Neural cell (in vitro differentiated cells): ENCODE measurements at regions not wholly inside any gene's neighbourhood (a gene's known extent, or its start where the extent isn't known, plus 50 kb on each side); places are given as distances from the start of the nearest gene placed in this dataset.

Experiments used
- H2AFZ ChIP-seq: fragments of 200-600, 300-800 bp; sonication (generic), shearing (Covaris generic); 2 replicates; pipeline ENCODE4 v1.6.0; 2014; ENCODE audit warnings: low read depth, mild to moderate bottlenecking, antibody characterized with exemption, low read length, moderate library complexity
- H3F3A ChIP-seq: fragments of 200-600 bp; shearing (Covaris generic); 2 replicates; pipeline ENCODE4 v1.6.1; 2016; ENCODE audit warnings: mild to moderate bottlenecking, moderate library complexity, mixed read lengths, antibody characterized with exemption, low read length; ENCODE audit not compliant: insufficient read depth, poor library complexity, severe bottlenecking
- H3K27ac ChIP-seq: fragments of 200-600, 300-800 bp; sonication (generic), shearing (Covaris generic); 2 replicates; pipeline ENCODE4 v1.5.1; 2014; ENCODE audit warnings: mild to moderate bottlenecking, low read length, moderate library complexity
- H3K27me3 ChIP-seq: fragments of 300-800, 200-600 bp; sonication (generic), shearing (Covaris generic); 2 replicates; pipeline ENCODE4 v1.6.0; 2014; ENCODE audit warnings: mild to moderate bottlenecking, low read depth, low read length, moderate library complexity; ENCODE audit not compliant: insufficient read depth
- H3K36me3 ChIP-seq: fragments of 300-800, 200-600 bp; sonication (generic), shearing (Covaris generic); 2 replicates; pipeline ENCODE4 v1.5.1; 2014; ENCODE audit warnings: mild to moderate bottlenecking, antibody characterized with exemption, low read length, moderate library complexity; ENCODE audit not compliant: insufficient read depth
- H3K4me2 ChIP-seq: fragments of 300-800, 200-600 bp; sonication (generic), shearing (Covaris generic); 2 replicates; pipeline ENCODE4 v1.6.0; 2014; ENCODE audit warnings: mild to moderate bottlenecking, low read length
- H3K4me3 ChIP-seq: fragments of 300-800, 200-600 bp; sonication (generic), shearing (Covaris generic); 2 replicates; pipeline ENCODE4 v1.5.1; 2014; ENCODE audit warnings: mild to moderate bottlenecking, low read length, moderate library complexity
- H3K79me2 ChIP-seq: fragments of 200-600 bp; shearing (Covaris generic); replicated peaks from 2 replicates; pipeline ENCODE4 v1.6.0; 2014; ENCODE audit warnings: mild to moderate bottlenecking, low read length, moderate library complexity; ENCODE audit not compliant: insufficient read depth
- H3K9ac ChIP-seq: fragments of 300-800, 200-600 bp; sonication (generic), shearing (Covaris generic); 2 replicates; pipeline ENCODE4 v1.6.1; 2016; ENCODE audit warnings: mild to moderate bottlenecking, low read length, mixed read lengths
- H3K9me2 ChIP-seq: fragments of 200-600 bp; shearing (Covaris generic); 2 replicates; pipeline ENCODE4 v1.6.1; 2016; ENCODE audit warnings: mild to moderate bottlenecking, low read length, mixed read lengths; ENCODE audit not compliant: insufficient read depth
- H3K9me3 ChIP-seq: fragments of 200-600, 300-800 bp; sonication (generic), shearing (Covaris generic); 2 replicates; pipeline ENCODE4 v1.6.1; 2016; ENCODE audit warnings: mild to moderate bottlenecking, mixed run types, low read length, moderate library complexity, mixed read lengths
- H4K20me1 ChIP-seq: fragments of 200-600 bp; shearing (Covaris generic); 2 replicates; pipeline ENCODE4 v1.6.1; 2016; ENCODE audit warnings: mild to moderate bottlenecking, mixed run types; ENCODE audit not compliant: insufficient read depth
- CTCF ChIP-seq: fragments of 450-650 bp; IDR thresholded peaks from 2 replicates; pipeline ENCODE4 v1.5.1; 2014; ENCODE audit warnings: antibody characterized with exemption, mild to moderate bottlenecking, moderate library complexity; ENCODE audit not compliant: poor library complexity, severe bottlenecking
- EP300 ChIP-seq: fragments of 450-650 bp; conservative IDR thresholded peaks from 2 replicates; pipeline ENCODE4 v1.6.1; 2014; ENCODE audit warnings: antibody characterized with exemption, mild to moderate bottlenecking, moderate library complexity; ENCODE audit not compliant: poor library complexity, severe bottlenecking
- EZH2 ChIP-seq: fragments of 200-600, 300-800 bp; shearing (Covaris generic), sonication (generic); IDR thresholded peaks from 2 replicates; pipeline ENCODE4 v1.6.1; 2014; ENCODE audit warnings: antibody characterized with exemption, low read length, borderline replicate concordance, mild to moderate bottlenecking; ENCODE audit not compliant: insufficient read depth, poor library complexity, severe bottlenecking
- MXI1 ChIP-seq: fragments of 450-650 bp; conservative IDR thresholded peaks from 2 replicates; pipeline ENCODE4 v1.6.1; 2014; ENCODE audit warnings: antibody characterized with exemption, mild to moderate bottlenecking; ENCODE audit not compliant: poor library complexity, severe bottlenecking
- POLR2AphosphoS5 ChIP-seq: IDR thresholded peaks from 2 replicates; pipeline ENCODE4 v1.6.1; 2012
- RAD21 ChIP-seq: fragments of 450-650 bp; conservative IDR thresholded peaks from 2 replicates; pipeline ENCODE4 v1.6.1; 2014; ENCODE audit warnings: antibody characterized with exemption, mild to moderate bottlenecking, moderate library complexity
- REST ChIP-seq: IDR thresholded peaks from 2 replicates; pipeline ENCODE4 v1.6.1; 2012; ENCODE audit warnings: borderline replicate concordance
- SMC3 ChIP-seq: fragments of 450-650 bp; conservative IDR thresholded peaks from 2 replicates; pipeline ENCODE4 v1.6.1; 2014; ENCODE audit warnings: antibody characterized with exemption, mild to moderate bottlenecking, moderate library complexity; ENCODE audit not compliant: poor library complexity
- TAF1 ChIP-seq: IDR thresholded peaks from 2 replicates; pipeline ENCODE4 v1.6.1; 2012; ENCODE audit warnings: low read depth

GRCh38 chr7:50211130-50212015 is 93.1 kb upstream of the IKZF1 start:
- no peak overlapping the region for H3K4me2 ChIP-seq
- H2AFZ ChIP-seq, result no peak overlapping the region
- H3F3A ChIP-seq, result no peaks in the 10 kb centered on the region
- TF ChIP-seq EZH2 (no peak), REST (no peak), CTCF (no peak), RAD21 (no peak), TAF1 (no peak), SMC3 (no peak), MXI1 (no peak), EP300 (no peak), POLR2AphosphoS5 (no peak)
- H3K27ac ChIP-seq, result no peak overlapping the region
- H3K4me3 ChIP-seq, result no peak overlapping the region
- H3K9me3 ChIP-seq, result no peaks in the 10 kb centered on the region
- no peaks in the 10 kb centered on the region for H4K20me1 ChIP-seq
- no peaks in the 10 kb centered on the region for H3K79me2 ChIP-seq
- no peaks in the 10 kb centered on the region for H3K27me3 ChIP-seq
- H3K9ac ChIP-seq, result no peak overlapping the region
- H3K36me3 ChIP-seq, result no peaks in the 10 kb centered on the region
- no peaks in the 10 kb centered on the region for H3K9me2 ChIP-seq

DNA sequence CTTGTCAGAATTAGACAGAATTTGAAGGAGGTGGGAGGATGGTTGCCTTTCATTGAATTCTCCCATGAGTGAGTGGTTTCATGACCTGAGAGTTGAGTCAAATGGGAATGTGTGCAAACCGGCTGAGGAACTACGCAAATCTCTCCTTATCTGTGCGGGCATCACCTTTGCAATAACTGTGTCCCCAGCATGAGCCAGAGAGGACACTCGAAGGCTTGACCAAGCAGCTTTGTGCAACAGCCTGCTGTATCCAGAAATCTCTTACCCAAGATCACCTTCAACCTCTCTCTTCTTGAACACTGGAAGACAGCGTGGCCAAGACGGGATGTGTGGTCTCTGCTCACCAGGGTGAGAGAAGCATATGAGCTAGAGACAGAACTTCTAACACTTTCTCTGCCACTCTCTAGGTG is 93.8 kb upstream of the IKZF1 start:
- Histone ChIP-seq H3K9me2 (no peaks in the 10 kb centered on the region), H2AFZ (no peak overlapping the region), H3K79me2 (no peaks in the 10 kb centered on the region), H3K27ac (no peak overlapping the region), H3F3A (no peaks in the 10 kb centered on the region), H3K4me2 (no peak overlapping the region), H3K4me3 (no peak overlapping the region), H3K27me3 (no peaks in the 10 kb centered on the region), H3K36me3 (no peaks in the 10 kb centered on the region), H4K20me1 (no peaks in the 10 kb centered on the region), H3K9ac (no peak overlapping the region), H3K9me3 (no peaks in the 10 kb centered on the region)
- TF ChIP-seq SMC3 (no peak), POLR2AphosphoS5 (no peak), EP300 (no peak), MXI1 (no peak), EZH2 (no peak), TAF1 (no peak), REST (no peak), RAD21 (no peak), CTCF (no peak)
